A549 (cell line): ENCODE measurements at regions not wholly inside any gene's neighbourhood (a gene's known extent, or its start where the extent isn't known, plus 50 kb on each side); places are given as distances from the start of the nearest gene placed in this dataset.

Experiments
- ATAC-seq, 2 experiments: fragments of 200-7000 bp in 1 of 2; fragments of >200 bp in 1 of 2; cut with Nextera tagmentation in 1 of 2; cut with Tn5 transposase in 1 of 2; 3 replicates each; pipeline versions ENCODE4 v1.8.0 to v1.9.1; 2018 to 2020; ENCODE audit warnings: mild to moderate bottlenecking in 1 of 2, moderate library complexity in 1 of 2
- CTCF ChIA-PET: fragments of 300-600 bp; sonication (Branson Sonifier 250); formaldehyde crosslinking; extraction: SDS; loops from one replicate; lab custom pipeline; 2021; ENCODE audit warnings: antibody characterized with exemption, inconsistent platforms; lab: Yijun Ruan, JAX
- POLR2A ChIA-PET: fragments of 350-600 bp; formaldehyde crosslinking; extraction: SDS; loops from one replicate; lab custom pipeline; 2021; ENCODE audit warnings: antibody characterized with exemption, inconsistent platforms; lab: Yijun Ruan, JAX
- DNase-seq, 2 experiments: peaks; one replicate each; pipeline versions ENCODE4 v3.0.0 to v3.0.0-alpha.2; 2011 to 2016; ENCODE audit warnings: low read depth in 1 of 2, low spot score in 1 of 2
- FAIRE-seq: peaks from 2 replicates; lab custom pipeline; 2011; peaks lifted over from hg19 to GRCh38; lab: Jason Lieb, UNC
- H3K27ac ChIP-seq, 2 experiments: fragments of >200 bp; sonication (Bioruptor Twin); formaldehyde crosslinking; 3 replicates each; pipeline ENCODE4 v1.5.1; 2016 to 2017
- H3K4me1 ChIP-seq: fragments of >200 bp; sonication (Bioruptor Twin); formaldehyde crosslinking; 3 replicates; pipeline ENCODE4 v1.6.1; 2016
- H3K4me2 ChIP-seq: fragments of >200 bp; sonication (Bioruptor Twin); formaldehyde crosslinking; 3 replicates; pipeline ENCODE4 v1.6.1; 2016
- H3K4me3 ChIP-seq: fragments of >200 bp; sonication (Bioruptor Twin); formaldehyde crosslinking; 3 replicates; pipeline ENCODE4 v1.5.1; 2016
- H3K9me3 ChIP-seq: fragments of >200 bp; sonication (Bioruptor Twin); formaldehyde crosslinking; 3 replicates; pipeline ENCODE4 v1.6.1; 2016
- ATOH8 ChIP-seq: fragments of 250-450 bp; sonication (Bioruptor Pico); IDR thresholded peaks from 2 replicates; pipeline ENCODE4 v1.5.0; 2020; ENCODE audit warnings: low read depth, mild to moderate bottlenecking, moderate library complexity
- CBX8 ChIP-seq: fragments of 200-600 bp; sonication (generic); IDR thresholded peaks from 2 replicates; pipeline ENCODE4 v1.6.1; 2016
- EHMT2 ChIP-seq: fragments of 200-600 bp; sonication (generic); IDR thresholded peaks from 2 replicates; pipeline ENCODE4 v1.6.1; 2016; ENCODE audit warnings: antibody characterized with exemption, low read depth, mild to moderate bottlenecking, moderate library complexity
- ESRRA ChIP-seq: fragments of 150-350 bp; IDR thresholded peaks from 2 replicates; pipeline ENCODE4 v1.6.1; 2014; ENCODE audit warnings: mild to moderate bottlenecking, low read length, borderline replicate concordance
- FOSB ChIP-seq: fragments of 250-450 bp; sonication (Bioruptor Pico); IDR thresholded peaks from 2 replicates; pipeline ENCODE4 v1.5.0; 2020; ENCODE audit warnings: mild to moderate bottlenecking, moderate library complexity
- FOSL2 ChIP-seq, 2 experiments: fragments of 450-650 bp in 1 of 2; fragments of >200 bp in 1 of 2; sonication (Bioruptor Twin) in 1 of 2; formaldehyde crosslinking; IDR thresholded peaks; 2 replicates each; pipeline versions ENCODE4 v1.5.0 to v1.6.1; 2016 to 2020; ENCODE audit warnings: mild to moderate bottlenecking in 1 of 2, moderate library complexity in 1 of 2
- GATA3 ChIP-seq: IDR thresholded peaks from 2 replicates; pipeline ENCODE4 v1.6.1; 2012; ENCODE audit warnings: borderline replicate concordance
- HDAC2 ChIP-seq: fragments of 200-600 bp; sonication (generic); IDR thresholded peaks from 2 replicates; pipeline ENCODE4 v1.6.1; 2016
- HOXA7 ChIP-seq: fragments of 250-450 bp; sonication (Bioruptor Pico); IDR thresholded peaks from 2 replicates; pipeline ENCODE4 v1.5.0; 2020; ENCODE audit warnings: mild to moderate bottlenecking, moderate library complexity
- HOXB5 ChIP-seq: fragments of 250-450 bp; sonication (Bioruptor Pico); IDR thresholded peaks from 2 replicates; pipeline ENCODE4 v1.5.0; 2020; ENCODE audit warnings: mild to moderate bottlenecking, moderate library complexity
- JUN ChIP-seq, 2 experiments: fragments of >200 bp; sonication (Bioruptor Twin); formaldehyde crosslinking; IDR thresholded peaks; 2 replicates in 1 of 2; 3 replicates in 1 of 2; pipeline ENCODE4 v1.6.1; 2016 to 2017
- KDM1A ChIP-seq: fragments of 200-600 bp; sonication (generic); IDR thresholded peaks from 2 replicates; pipeline ENCODE4 v1.6.1; 2016; ENCODE audit warnings: low read depth, mild to moderate bottlenecking
- MYC ChIP-seq: IDR thresholded peaks from 2 replicates; pipeline ENCODE4 v1.6.1; 2012; ENCODE audit warnings: mild to moderate bottlenecking, inconsistent platforms, low read length, improper control_type of control experiment, borderline replicate concordance
- NFE2L2 ChIP-seq: fragments of 150-350 bp; conservative IDR thresholded peaks from 2 replicates; pipeline ENCODE4 v1.6.1; 2014; ENCODE audit warnings: low read length
- PHF8 ChIP-seq: fragments of 200-600 bp; sonication (generic); IDR thresholded peaks from 2 replicates; pipeline ENCODE4 v1.6.1; 2016; ENCODE audit warnings: low read depth, mild to moderate bottlenecking, antibody characterized with exemption, moderate library complexity, borderline replicate concordance
- POLR2AphosphoS2 ChIP-seq: conservative IDR thresholded peaks from 2 replicates; pipeline ENCODE4 v1.6.1; 2012; ENCODE audit warnings: low read length, improper control_type of control experiment, inconsistent platforms
- RAD21 ChIP-seq, 2 experiments: fragments of >200 bp in 1 of 2; sonication (Bioruptor Twin) in 1 of 2; formaldehyde crosslinking in 1 of 2; IDR thresholded peaks in 1 of 2; conservative IDR thresholded peaks in 1 of 2; 2 replicates in 1 of 2; 3 replicates in 1 of 2; pipeline ENCODE4 v1.6.1; 2012 to 2018; ENCODE audit warnings: inconsistent platforms in 1 of 2
- REST ChIP-seq: fragments of 200-600 bp; sonication (generic); IDR thresholded peaks from 2 replicates; pipeline ENCODE4 v1.6.1; 2016; ENCODE audit warnings: antibody characterized with exemption, mild to moderate bottlenecking, moderate library complexity
- SREBF2 ChIP-seq: fragments of 450-650 bp; IDR thresholded peaks from 2 replicates; pipeline ENCODE4 v1.6.1; 2014; ENCODE audit warnings: mild to moderate bottlenecking, moderate library complexity
- ZC3H11A ChIP-seq: fragments of 450-650 bp; IDR thresholded peaks from 2 replicates; pipeline ENCODE4 v1.6.1; 2014; ENCODE audit warnings: antibody characterized with exemption, mild to moderate bottlenecking
- ZSCAN20 ChIP-seq: fragments of 250-450 bp; sonication (Bioruptor Pico); IDR thresholded peaks from 2 replicates; pipeline ENCODE4 v1.8.0; 2022; ENCODE audit warnings: mild to moderate bottlenecking, moderate library complexity
- WGBS: methylation state at CpG from one replicate; pipeline ENCODE4 v1.1.6; 2017; ENCODE audit errors: missing lambda C conversion rate; 5-methylcytosine and 5-hydroxymethylcytosine counted together
- TF ChIP-seq, protein P1 (sequence below): IDR thresholded peaks from 2 replicates; pipeline ENCODE4 v1.6.1; 2012
- TF ChIP-seq, protein P2 (sequence below): fragments of 150-350 bp; IDR thresholded peaks from 2 replicates; pipeline ENCODE4 v1.6.1; 2014; ENCODE audit warnings: low read depth, mild to moderate bottlenecking, low read length

GRCh38 chr11:114915871-114916805 lies 237.8 kb downstream of the NXPE2 start:
- H3K9me3 ChIP-seq: no peaks in the 10 kb centered on the region
- WGBS: 15% methylated on average over 13 of the region's 13 CpGs
- H3K4me3 ChIP-seq: no peak overlapping the region
- CTCF ChIA-PET: no interaction called here
- no peak for DNase-seq
- POLR2A ChIA-PET: no interaction called here
- TF ChIP-seq NFE2L2: no peak
- no peak for TF ChIP-seq ZC3H11A
- TF ChIP-seq MYC: no peak
- no peak for TF ChIP-seq SREBF2
- TF ChIP-seq KDM1A: no peak
- TF ChIP-seq ATOH8: no peak
- TF ChIP-seq, protein P1, sequence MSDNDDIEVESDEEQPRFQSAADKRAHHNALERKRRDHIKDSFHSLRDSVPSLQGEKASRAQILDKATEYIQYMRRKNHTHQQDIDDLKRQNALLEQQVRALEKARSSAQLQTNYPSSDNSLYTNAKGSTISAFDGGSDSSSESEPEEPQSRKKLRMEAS: no peak
- no peak for TF ChIP-seq HOXA7
- no peak for TF ChIP-seq FOSL2 (IDR thresholded peaks at IDR 0.05)
- no peak for TF ChIP-seq FOSL2 (CRISPR knock-in tag; IDR thresholded peaks at IDR 0.05)
- no peak for TF ChIP-seq HOXB5 (CRISPR knock-in tag)
- no peak for TF ChIP-seq POLR2AphosphoS2
- FAIRE-seq: no peak
- H3K4me2 ChIP-seq: no peak overlapping the region
- no peak overlapping the region for H3K27ac ChIP-seq
- no peak for ATAC-seq
- no peaks in the 10 kb centered on the region for H3K4me1 ChIP-seq

GRCh38 chr11:114918286-114918685 lies 240.0 kb downstream of the NXPE2 start:
- H3K4me1 ChIP-seq: no peaks in the 10 kb centered on the region
- H3K9me3 ChIP-seq: no peaks in the 10 kb centered on the region
- H3K4me2 ChIP-seq: no peak overlapping the region
- TF ChIP-seq GATA3 (no peak), SREBF2 (no peak), HOXA7 (no peak), EHMT2 (no peak), ATOH8 (no peak), PHF8 (no peak), ZSCAN20 (CRISPR knock-in tag) (no peak), FOSL2 (IDR thresholded peaks at IDR 0.05) (no peak), FOSL2 (CRISPR knock-in tag; IDR thresholded peaks at IDR 0.05) (no peak), POLR2AphosphoS2 (no peak), ESRRA (no peak), JUN (IDR thresholded peaks at IDR 0.05) (no peak), RAD21 (conservative IDR thresholded peaks at IDR 0.05 in 1 of 2, IDR thresholded peaks at IDR 0.05 in 1 of 2) (no peak), HDAC2 (no peak), CBX8 (no peak), FOSB (CRISPR knock-in tag) (no peak), REST (no peak)
- TF ChIP-seq, protein P2, sequence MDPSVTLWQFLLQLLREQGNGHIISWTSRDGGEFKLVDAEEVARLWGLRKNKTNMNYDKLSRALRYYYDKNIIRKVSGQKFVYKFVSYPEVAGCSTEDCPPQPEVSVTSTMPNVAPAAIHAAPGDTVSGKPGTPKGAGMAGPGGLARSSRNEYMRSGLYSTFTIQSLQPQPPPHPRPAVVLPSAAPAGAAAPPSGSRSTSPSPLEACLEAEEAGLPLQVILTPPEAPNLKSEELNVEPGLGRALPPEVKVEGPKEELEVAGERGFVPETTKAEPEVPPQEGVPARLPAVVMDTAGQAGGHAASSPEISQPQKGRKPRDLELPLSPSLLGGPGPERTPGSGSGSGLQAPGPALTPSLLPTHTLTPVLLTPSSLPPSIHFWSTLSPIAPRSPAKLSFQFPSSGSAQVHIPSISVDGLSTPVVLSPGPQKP: no peak
- DNase-seq (no peak), ATAC-seq (no peak), FAIRE-seq (no peak)
- 18% methylated on average over 8 of the region's 8 CpGs for WGBS
- no peak overlapping the region for H3K27ac ChIP-seq
- H3K4me3 ChIP-seq: no peak overlapping the region
- CTCF ChIA-PET: no interaction called here
- POLR2A ChIA-PET: no interaction called here
